ENCODE measurements at regions not wholly inside any gene's neighbourhood (a gene's known extent, or its start where the extent isn't known, plus 50 kb on each side); places are given as distances from the start of the nearest gene placed in this dataset.
"Not testable (repeated sequence)": the region's sequence is repeated elsewhere in the genome, so short reads cannot be mapped to it uniquely, and the experiment has no call there.

- H3K27ac ChIP-seq, result no peak overlapping the region
- no peak for DNase-seq
- no peaks in the 10 kb centered on the region for H3K9me3 ChIP-seq
- WGBS, 2 donors, result 85 to 90% methylated on average over 10 of the region's 10 CpGs
- intact Hi-C loops (cut with DNase I; ENCODE audit: low total_unique reads), result no loop called here
- H3K27me3 ChIP-seq, result no peaks in the 10 kb centered on the region
- H3K4me3 ChIP-seq, result no peak overlapping the region
- no peaks in the 10 kb centered on the region for H3K36me3 ChIP-seq (ENCODE audit: low read depth, missing control alignments)
- TF ChIP-seq, protein P1, sequence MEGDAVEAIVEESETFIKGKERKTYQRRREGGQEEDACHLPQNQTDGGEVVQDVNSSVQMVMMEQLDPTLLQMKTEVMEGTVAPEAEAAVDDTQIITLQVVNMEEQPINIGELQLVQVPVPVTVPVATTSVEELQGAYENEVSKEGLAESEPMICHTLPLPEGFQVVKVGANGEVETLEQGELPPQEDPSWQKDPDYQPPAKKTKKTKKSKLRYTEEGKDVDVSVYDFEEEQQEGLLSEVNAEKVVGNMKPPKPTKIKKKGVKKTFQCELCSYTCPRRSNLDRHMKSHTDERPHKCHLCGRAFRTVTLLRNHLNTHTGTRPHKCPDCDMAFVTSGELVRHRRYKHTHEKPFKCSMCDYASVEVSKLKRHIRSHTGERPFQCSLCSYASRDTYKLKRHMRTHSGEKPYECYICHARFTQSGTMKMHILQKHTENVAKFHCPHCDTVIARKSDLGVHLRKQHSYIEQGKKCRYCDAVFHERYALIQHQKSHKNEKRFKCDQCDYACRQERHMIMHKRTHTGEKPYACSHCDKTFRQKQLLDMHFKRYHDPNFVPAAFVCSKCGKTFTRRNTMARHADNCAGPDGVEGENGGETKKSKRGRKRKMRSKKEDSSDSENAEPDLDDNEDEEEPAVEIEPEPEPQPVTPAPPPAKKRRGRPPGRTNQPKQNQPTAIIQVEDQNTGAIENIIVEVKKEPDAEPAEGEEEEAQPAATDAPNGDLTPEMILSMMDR (IDR thresholded peaks at IDR 0.05), result no peak
- no peak for TF ChIP-seq POLR2A (IDR thresholded peaks at IDR 0.05)
- no peaks in the 10 kb centered on the region for H3K4me1 ChIP-seq
Observed at GRCh38 chr1:21385022-21385421, 54.9 kb upstream of the NBPF3 start.

DNA sequence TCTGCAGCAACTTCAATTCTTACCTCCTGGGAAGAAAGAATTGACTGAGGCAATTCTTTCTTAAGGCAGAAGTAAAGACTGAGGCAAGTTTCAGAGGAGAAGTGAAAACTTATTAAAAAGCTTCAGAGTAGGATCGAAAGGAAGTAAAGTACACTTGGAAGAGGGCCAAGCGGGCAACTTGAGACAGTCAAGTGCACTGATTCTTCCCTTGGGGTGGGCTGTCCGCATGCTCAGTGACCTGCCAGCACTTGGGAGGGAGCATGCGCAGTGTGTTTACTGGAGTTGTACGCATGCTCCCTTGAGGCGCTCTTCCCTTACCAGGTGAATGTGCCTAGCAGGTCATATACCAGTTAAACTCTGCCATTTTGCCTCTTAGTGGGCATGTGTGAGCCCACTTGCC is 55.3 kb upstream of the NBPF3 start:
- intact Hi-C loops (cut with DNase I; ENCODE audit: low total_unique reads), result no loop called here
- H3K27ac ChIP-seq, result no peak overlapping the region
- H3K4me3 ChIP-seq, result no peak overlapping the region
- no peaks in the 10 kb centered on the region for H3K9me3 ChIP-seq
- no peak for DNase-seq
- no peaks in the 10 kb centered on the region for H3K27me3 ChIP-seq
- 63 to 70% methylated on average over 6 of the region's 6 CpGs for WGBS, 2 donors
- no peaks in the 10 kb centered on the region for H3K36me3 ChIP-seq (ENCODE audit: low read depth, missing control alignments)
- no peaks in the 10 kb centered on the region for H3K4me1 ChIP-seq
- TF ChIP-seq, protein P1 (IDR thresholded peaks at IDR 0.05), result no peak
- TF ChIP-seq POLR2A (IDR thresholded peaks at IDR 0.05), result no peak

GRCh38 chr1:21383785-21384401 is 56.0 kb upstream of the NBPF3 start:
- WGBS, 2 donors, result 78 to 79% methylated on average over 5 of the region's 5 CpGs
- Histone ChIP-seq H3K4me1 (no peaks in the 10 kb centered on the region), H3K36me3 (ENCODE audit: low read depth, missing control alignments) (no peaks in the 10 kb centered on the region), H3K9me3 (no peaks in the 10 kb centered on the region), H3K27ac (no peak overlapping the region), H3K4me3 (no peak overlapping the region), H3K27me3 (no peaks in the 10 kb centered on the region)
- TF ChIP-seq POLR2A (IDR thresholded peaks at IDR 0.05), result no peak
- TF ChIP-seq, protein P1 (IDR thresholded peaks at IDR 0.05), result no peak
- DNase-seq, result no peak
- intact Hi-C loops (cut with DNase I; ENCODE audit: low total_unique reads), result no loop called here

GRCh38 chr1:21381354-21381753 is 58.6 kb upstream of the NBPF3 start:
- no peak overlapping the region for H3K27ac ChIP-seq
- intact Hi-C loops (cut with DNase I; ENCODE audit: low total_unique reads), result no loop called here
- 73 to 80% methylated on average over 3 of the region's 3 CpGs for WGBS, 2 donors
- no peak for DNase-seq
- H3K4me1 ChIP-seq, result no peaks in the 10 kb centered on the region
- TF ChIP-seq, protein P1 (IDR thresholded peaks at IDR 0.05), result no peak
- TF ChIP-seq POLR2A (IDR thresholded peaks at IDR 0.05), result no peak
- H3K9me3 ChIP-seq, result no peaks in the 10 kb centered on the region
- no peaks in the 10 kb centered on the region for H3K36me3 ChIP-seq (ENCODE audit: low read depth, missing control alignments)
- no peaks in the 10 kb centered on the region for H3K27me3 ChIP-seq
- no peak overlapping the region for H3K4me3 ChIP-seq

GRCh38 chr1:21380147-21380546 is 59.8 kb upstream of the NBPF3 start:
- DNase-seq; H3K9me3 ChIP-seq; H3K36me3 ChIP-seq (ENCODE audit: low read depth, missing control alignments); H3K4me3 ChIP-seq; H3K4me1 ChIP-seq; H3K27me3 ChIP-seq; H3K27ac ChIP-seq; intact Hi-C loops (cut with DNase I; ENCODE audit: low total_unique reads): not testable (repeated sequence)
- WGBS, 2 donors, result 86 to 92% methylated on average over 7 of the region's 7 CpGs
